Sigmoid colon (tissue), 6 donors: ENCODE measurements at regions not wholly inside any gene's neighbourhood (a gene's known extent, or its start where the extent isn't known, plus 50 kb on each side); places are given as distances from the start of the nearest gene placed in this dataset.
A peak's percentile ranks its signal among the peaks of the same experiment; 100 is the strongest.

Experiments
- DNase-seq: peaks from one replicate; pipeline ENCODE4 v3.0.0-alpha.2; 2019
- H3K27ac ChIP-seq, 4 donors: fragments of 200-600 bp; sonication (generic); one replicate each; pipeline ENCODE4 v1.5.1; 2016 to 2019; ENCODE audit warnings: mild to moderate bottlenecking in 1 of 4
- H3K27me3 ChIP-seq, 3 donors: fragments of 200-600 bp; sonication (generic); one replicate each; pipeline ENCODE4 v1.5.1; 2019; ENCODE audit warnings: mild to moderate bottlenecking in 1 of 3
- H3K36me3 ChIP-seq, 4 donors: fragments of 200-600 bp; sonication (generic); one replicate each; pipeline ENCODE4 v1.5.1; 2016 to 2019
- H3K4me1 ChIP-seq, 4 donors: fragments of 200-600 bp; sonication (generic); one replicate each; pipeline ENCODE4 v1.5.1; 2017 to 2019
- H3K4me3 ChIP-seq, 4 donors: fragments of 200-600 bp; sonication (generic); one replicate each; pipeline ENCODE4 v1.5.1; 2017 to 2019; ENCODE audit warnings: mild to moderate bottlenecking in 2 of 4, moderate library complexity in 1 of 4
- H3K9me3 ChIP-seq, 4 donors: fragments of 200-600 bp in 3 of 4; sonication (generic) in 3 of 4; one replicate each; pipeline versions ENCODE4 v1.5.1 to v1.6.1; 2013 to 2019
- CTCF ChIP-seq, 4 experiments: fragments of 450-650 bp in 3 of 4; fragments of 200-600 bp in 1 of 4; IDR thresholded peaks; one replicate each; pipeline ENCODE4 v1.5.1; 2016 to 2019; ENCODE audit warnings: antibody characterized with exemption in 4 of 4, mild to moderate bottlenecking in 3 of 4, moderate library complexity in 2 of 4
- EP300 ChIP-seq, 4 donors: sonication (generic); formaldehyde crosslinking; IDR thresholded peaks; one replicate each; pipeline ENCODE4 v1.6.1; 2017; ENCODE audit warnings: antibody characterized with exemption in 4 of 4
- POLR2A ChIP-seq, 2 donors: fragments of 450-650 bp; IDR thresholded peaks; one replicate each; pipeline ENCODE4 v1.6.1; 2016; ENCODE audit warnings: antibody characterized with exemption in 2 of 2, mild to moderate bottlenecking in 2 of 2, moderate library complexity in 2 of 2
- POLR2AphosphoS5 ChIP-seq, 4 donors: sonication (generic); formaldehyde crosslinking; IDR thresholded peaks; one replicate each; pipeline ENCODE4 v1.6.1; 2017; ENCODE audit warnings: antibody characterized with exemption in 4 of 4
- WGBS, 2 donors: extraction: QIAGEN DNeasy Blood & Tissue Kit; methylation state at CpG; one replicate each; pipeline ENCODE4 v1.1.7; 2013; 5-methylcytosine and 5-hydroxymethylcytosine counted together
- intact Hi-C: fragments of 100-400 bp; cut with DNase I; formaldehyde crosslinking; loops from one replicate; pipeline ENCODE4 v1.15.1; 2023
- donor health status: healthy with polysubstance abuse.
- donor health status: healthy.

GRCh38 chr7:32164341-32164996 lies 94.3 kb upstream of the PDE1C start:
- no peak overlapping the region for H3K4me3 ChIP-seq
- 29 to 81% methylated on average over 1 of the region's 1 CpG for WGBS, 2 donors
- TF ChIP-seq POLR2AphosphoS5 (IDR thresholded peaks at IDR 0.05) (no peak), CTCF (IDR thresholded peaks at IDR 0.05) (peak in 2 of 4 experiments; percentile 21 to 38)
- no peak overlapping the region for H3K27ac ChIP-seq
- H3K4me1 ChIP-seq: peaks cover 0 to 17% (median 10%) of the 10 kb centered on the region in 4 donors
- DNase-seq: no peak
- H3K27me3 ChIP-seq: no peaks in the 10 kb centered on the region
- intact Hi-C loops: no loop called here
- H3K9me3 ChIP-seq: no peaks in the 10 kb centered on the region
- H3K36me3 ChIP-seq: no peaks in the 10 kb centered on the region

- Histone ChIP-seq H3K9me3 (no peaks in the 10 kb centered on the region), H3K36me3 (no peaks in the 10 kb centered on the region), H3K4me3 (no peak overlapping the region), H3K4me1 (peaks cover 0 to 17% (median 10%) of the 10 kb centered on the region in 4 donors), H3K27me3 (no peaks in the 10 kb centered on the region), H3K27ac (peak overlapping the region in 3 of 4 donors; percentile 15 to 58 (median 48))
- DNase-seq: no peak
- no peak for TF ChIP-seq EP300 (IDR thresholded peaks at IDR 0.05)
- TF ChIP-seq POLR2AphosphoS5 (IDR thresholded peaks at IDR 0.05): no peak
- TF ChIP-seq POLR2A (IDR thresholded peaks at IDR 0.05): no peak
- no peak for TF ChIP-seq CTCF (IDR thresholded peaks at IDR 0.05)
- intact Hi-C loops: no loop called here
Measured at GRCh38 chr7:32163896-32164295, 93.7 kb upstream of the PDE1C start.

- no peaks in the 10 kb centered on the region for H3K9me3 ChIP-seq
- H3K36me3 ChIP-seq: no peaks in the 10 kb centered on the region
- peaks cover 0 to 17% (median 10%) of the 10 kb centered on the region in 4 donors for H3K4me1 ChIP-seq
- TF ChIP-seq CTCF (IDR thresholded peaks at IDR 0.05): no peak
- peak in 1 of 4 donors; percentile 4 for TF ChIP-seq POLR2AphosphoS5 (IDR thresholded peaks at IDR 0.05)
- no peak for TF ChIP-seq POLR2A (IDR thresholded peaks at IDR 0.05)
- intact Hi-C loops: no loop called here
- 57 to 71% methylated on average over 7 of the region's 7 CpGs for WGBS, 2 donors
- peak overlapping the region in 3 of 4 donors; percentile 15 to 58 (median 48) for H3K27ac ChIP-seq
- peak; percentile 69 for DNase-seq
- H3K27me3 ChIP-seq: no peaks in the 10 kb centered on the region
- no peak overlapping the region for H3K4me3 ChIP-seq
Measured at GRCh38 chr7:32163141-32163806, 93.1 kb upstream of the PDE1C start.

- DNase-seq: no peak
- intact Hi-C loops: no loop called here
- H3K9me3 ChIP-seq: no peaks in the 10 kb centered on the region
- peaks cover 0 to 17% (median 10%) of the 10 kb centered on the region in 4 donors for H3K4me1 ChIP-seq
- WGBS, 2 donors: 67 to 77% methylated on average over 2 of the region's 2 CpGs
- H3K4me3 ChIP-seq: no peak overlapping the region
- no peak overlapping the region for H3K27ac ChIP-seq
- TF ChIP-seq POLR2A (IDR thresholded peaks at IDR 0.05): no peak
- no peak for TF ChIP-seq EP300 (IDR thresholded peaks at IDR 0.05)
- no peak for TF ChIP-seq CTCF (IDR thresholded peaks at IDR 0.05)
- TF ChIP-seq POLR2AphosphoS5 (IDR thresholded peaks at IDR 0.05): no peak
- H3K36me3 ChIP-seq: no peaks in the 10 kb centered on the region
- H3K27me3 ChIP-seq: no peaks in the 10 kb centered on the region
Measured at GRCh38 chr7:32161708-32162107, 91.5 kb upstream of the PDE1C start.
